ENCODE measurements at regions not wholly inside any gene's neighbourhood (a gene's known extent, or its start where the extent isn't known, plus 50 kb on each side); places are given as distances from the start of the nearest gene placed in this dataset.

DNA sequence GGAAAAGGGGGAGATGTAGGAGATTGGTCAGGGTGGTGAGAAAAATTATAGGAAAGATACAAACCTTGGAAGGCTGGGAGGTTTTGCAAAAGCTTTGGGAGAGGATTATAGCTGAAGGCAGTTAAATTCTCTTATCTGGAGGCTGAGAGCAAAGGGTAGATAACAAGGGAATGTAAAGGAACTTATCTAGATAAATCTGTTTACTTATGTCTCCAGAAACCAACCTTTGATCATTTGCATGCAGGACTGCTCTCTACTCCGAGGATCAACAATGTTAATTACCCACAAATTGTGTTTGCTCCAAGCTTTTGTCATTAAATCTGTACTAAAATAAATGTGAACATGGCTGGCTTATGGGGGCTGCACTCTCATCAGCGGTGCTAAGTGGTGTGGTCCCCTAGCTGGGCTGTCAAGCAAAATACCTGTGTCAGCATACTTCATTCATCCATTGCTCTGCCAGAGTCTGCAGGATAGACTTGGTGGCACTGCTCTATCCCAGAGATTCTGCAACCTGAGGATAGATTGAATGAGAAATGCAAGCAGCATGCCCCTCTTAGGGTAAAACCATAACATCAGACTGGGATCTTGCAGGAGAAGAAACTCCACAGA lies 1599.2 kb upstream of the TENM4 start:
- TF ChIP-seq, protein P1, sequence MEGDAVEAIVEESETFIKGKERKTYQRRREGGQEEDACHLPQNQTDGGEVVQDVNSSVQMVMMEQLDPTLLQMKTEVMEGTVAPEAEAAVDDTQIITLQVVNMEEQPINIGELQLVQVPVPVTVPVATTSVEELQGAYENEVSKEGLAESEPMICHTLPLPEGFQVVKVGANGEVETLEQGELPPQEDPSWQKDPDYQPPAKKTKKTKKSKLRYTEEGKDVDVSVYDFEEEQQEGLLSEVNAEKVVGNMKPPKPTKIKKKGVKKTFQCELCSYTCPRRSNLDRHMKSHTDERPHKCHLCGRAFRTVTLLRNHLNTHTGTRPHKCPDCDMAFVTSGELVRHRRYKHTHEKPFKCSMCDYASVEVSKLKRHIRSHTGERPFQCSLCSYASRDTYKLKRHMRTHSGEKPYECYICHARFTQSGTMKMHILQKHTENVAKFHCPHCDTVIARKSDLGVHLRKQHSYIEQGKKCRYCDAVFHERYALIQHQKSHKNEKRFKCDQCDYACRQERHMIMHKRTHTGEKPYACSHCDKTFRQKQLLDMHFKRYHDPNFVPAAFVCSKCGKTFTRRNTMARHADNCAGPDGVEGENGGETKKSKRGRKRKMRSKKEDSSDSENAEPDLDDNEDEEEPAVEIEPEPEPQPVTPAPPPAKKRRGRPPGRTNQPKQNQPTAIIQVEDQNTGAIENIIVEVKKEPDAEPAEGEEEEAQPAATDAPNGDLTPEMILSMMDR (conservative IDR thresholded peaks at IDR 0.05): no peak
- Histone ChIP-seq H2BK12ac (ENCODE audit: insufficient read length, low read depth, low read length) (no peak overlapping the region), H3K79me1 (ENCODE audit: insufficient read depth, low read depth, low read length, poor library complexity, severe bottlenecking) (no peaks in the 10 kb centered on the region), H2AFZ (ENCODE audit: low read length) (no peak overlapping the region), H3K56ac (ENCODE audit: insufficient read length, low read depth, low read length) (no peak overlapping the region), H2BK120ac (ENCODE audit: low read depth, low read length, poor library complexity, severe bottlenecking) (no peak overlapping the region), H3K23ac (ENCODE audit: insufficient read length, low read depth, low read length) (no peak overlapping the region), H2BK20ac (ENCODE audit: low read depth, low read length, poor library complexity, severe bottlenecking) (no peak overlapping the region), H3K27ac (ENCODE audit: insufficient read length, low read depth, low read length) (no peak overlapping the region), H3K9me3 (ENCODE audit: control insufficient read depth, low read depth, low read length) (peaks cover 6% of the 10 kb centered on the region), H4K5ac (ENCODE audit: insufficient read length, low read depth, low read length) (no peak overlapping the region), H3T11ph (ENCODE audit: low read length) (no peak overlapping the region), H3K79me2 (ENCODE audit: insufficient read depth, low read length) (no peaks in the 10 kb centered on the region), H2BK15ac (ENCODE audit: low read depth, low read length) (no peak overlapping the region), H2AK5ac (ENCODE audit: insufficient read length, low read length) (no peak overlapping the region), H4K8ac (replicated peaks; ENCODE audit: insufficient read length, low read depth, low read length) (no peak overlapping the region), H4K91ac (ENCODE audit: insufficient read length, low read depth, low read length) (no peak overlapping the region), H3K27me3 (ENCODE audit: insufficient read depth, low read length) (no peaks in the 10 kb centered on the region), H3K4me2 (ENCODE audit: insufficient read depth, insufficient read length, low read length) (no peak overlapping the region), H3K4ac (ENCODE audit: low read depth, low read length) (no peak overlapping the region), H4K20me1 (ENCODE audit: control insufficient read depth, insufficient read depth, insufficient read length) (no peaks in the 10 kb centered on the region), H3K9ac (ENCODE audit: extremely low read depth, insufficient read length, low read length) (no peak overlapping the region), H3K18ac (ENCODE audit: insufficient read length, low read depth, low read length) (no peak overlapping the region), H3K4me1 (ENCODE audit: insufficient read depth, low read length) (no peaks in the 10 kb centered on the region), H3K14ac (ENCODE audit: insufficient read depth, low read length) (no peak overlapping the region), H3K23me2 (ENCODE audit: insufficient read length, low read depth, low read length, poor library complexity, severe bottlenecking) (no peaks in the 10 kb centered on the region), H2BK5ac (ENCODE audit: insufficient read length, low read length) (no peak overlapping the region)
- no peak for DNase-seq
- H3K36me3 Mint-ChIP-seq (ENCODE audit: insufficient read depth in 1 of 3, low read depth in 3 of 3): peaks cover 8 to 21% (median 9%) of the 10 kb centered on the region in 3 experiments
- H3K27me3 Mint-ChIP-seq (ENCODE audit: low read depth): no peaks in the 10 kb centered on the region
- no peak overlapping the region; a peak in 1 of 7 replicates for H3K27ac Mint-ChIP-seq
- H3K4me1 Mint-ChIP-seq: no peaks in the 10 kb centered on the region; a peak in 1 of 4 replicates
- H3K9me3 Mint-ChIP-seq: peaks cover 20 to 22% of the 10 kb centered on the region in 2 experiments
- no peak overlapping the region for H3K4me3 Mint-ChIP-seq
- WGBS (ENCODE audit: extremely low coverage, insufficient read length, low lambda C conversion rate): no CpG with 5 or more reads among the region's 2 CpGs

Data from H9 (cell line).